DMS53 (cell line): ENCODE measurements at regions not wholly inside any gene's neighbourhood (a gene's known extent, or its start where the extent isn't known, plus 50 kb on each side); places are given as distances from the start of the nearest gene placed in this dataset.

ENCODE experiments used
- DNase-seq: peaks from one replicate; lab custom pipeline; 2025; lab: John Stamatoyannopoulos, UW

DNA sequence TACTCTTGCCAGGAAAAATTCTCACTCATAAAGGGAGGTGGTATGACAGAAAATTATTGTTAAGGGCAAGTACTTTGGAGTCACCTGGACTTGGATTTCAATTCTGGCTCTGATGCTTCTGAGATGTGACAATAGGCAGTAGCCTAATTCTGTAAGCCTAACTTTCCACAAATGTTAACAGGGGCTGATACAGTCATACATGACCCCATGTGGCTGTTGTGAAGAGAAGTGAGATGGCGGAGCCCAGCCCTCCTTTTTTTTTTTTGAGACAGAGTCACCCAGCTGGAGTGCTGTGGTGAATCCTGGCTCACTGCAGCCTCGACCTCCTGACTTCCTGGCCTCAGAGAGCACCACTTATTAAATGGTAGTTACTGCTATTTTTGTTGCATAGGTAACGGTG is 54.4 kb upstream of the IRF2 start:
- no peak for DNase-seq

GRCh38 chr4:184528051-184528450 is 53.7 kb upstream of the IRF2 start:
- DNase-seq = no peak

DNA sequence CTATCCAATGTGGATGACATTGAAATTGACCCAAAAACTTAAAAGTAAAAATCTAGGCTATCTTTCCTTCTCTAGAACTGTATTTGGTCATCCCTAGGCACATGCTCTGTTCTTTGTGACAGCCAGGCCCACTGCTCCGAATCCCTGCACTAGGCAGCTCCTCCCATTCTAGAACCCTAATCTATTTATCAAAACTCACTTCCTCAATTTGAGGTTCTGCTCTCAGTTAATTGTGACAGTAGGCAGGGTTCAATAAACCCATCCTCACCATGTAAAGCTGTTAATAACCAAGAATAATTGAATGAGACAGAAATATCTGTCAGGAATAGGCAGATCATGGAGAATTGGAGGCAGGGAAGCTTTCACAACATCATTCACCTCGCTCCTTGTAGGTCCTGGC is 51.9 kb upstream of the IRF2 start:
- no peak for DNase-seq
